Cardiac muscle cell (in vitro differentiated cells and primary cell): ENCODE measurements at regions not wholly inside any gene's neighbourhood (a gene's known extent, or its start where the extent isn't known, plus 50 kb on each side); places are given as distances from the start of the nearest gene placed in this dataset.
"Not testable (repeated sequence)": the region's sequence is repeated elsewhere in the genome, so short reads cannot be mapped to it uniquely, and the experiment has no call there.

Experiments
- DNase-seq, 2 donors: peaks; one replicate each; pipeline versions ENCODE4 v3.0.0 to v3.0.0-alpha.2; 2010 to 2017; ENCODE audit warnings: low read depth in 1 of 2, low spot score in 1 of 2
- H3K27ac ChIP-seq: fragments of 200-600 bp; sonication (generic); 2 replicates; pipeline ENCODE4 v1.5.1; 2016
- H3K27me3 ChIP-seq: fragments of 200-600 bp; sonication (generic); 2 replicates; pipeline ENCODE4 v1.6.0; 2016; ENCODE audit warnings: control low read depth
- H3K36me3 ChIP-seq: fragments of 200-600 bp; sonication (generic); 2 replicates; pipeline ENCODE4 v1.5.1; 2016; ENCODE audit warnings: control low read depth
- H3K4me1 ChIP-seq: fragments of 200-600 bp; sonication (generic); 2 replicates; pipeline ENCODE4 v1.8.1; 2017; ENCODE audit warnings: low read depth, mild to moderate bottlenecking, mixed run types
- H3K4me3 ChIP-seq: fragments of 200-600 bp; sonication (generic); 2 replicates; pipeline ENCODE4 v1.5.1; 2016; ENCODE audit warnings: mild to moderate bottlenecking
- H3K9me3 ChIP-seq: fragments of 200-600 bp; sonication (generic); 2 replicates; pipeline ENCODE4 v1.5.1; 2017; ENCODE audit warnings: low read depth, mild to moderate bottlenecking, control low read depth
- CTCF ChIP-seq: IDR thresholded peaks from 2 replicates; pipeline ENCODE4 v1.5.1; 2012; ENCODE audit warnings: low read depth, mild to moderate bottlenecking, low read length

- no peak for DNase-seq
- H3K4me3 ChIP-seq = no peak overlapping the region
- TF ChIP-seq CTCF = no peak
- H3K27ac ChIP-seq = no peak overlapping the region
- H3K4me1 ChIP-seq = no peaks in the 10 kb centered on the region
- H3K36me3 ChIP-seq = no peaks in the 10 kb centered on the region
- peaks cover 27% of the 10 kb centered on the region for H3K27me3 ChIP-seq
- H3K9me3 ChIP-seq = no peaks in the 10 kb centered on the region
Observed at GRCh38 chr11:134591338-134591737, 179.3 kb upstream of the B3GAT1 start.

GRCh38 chr11:134589129-134589528 is 177.1 kb upstream of the B3GAT1 start:
- Histone ChIP-seq H3K27ac (no peak overlapping the region), H3K9me3 (no peaks in the 10 kb centered on the region), H3K4me1 (no peaks in the 10 kb centered on the region), H3K36me3 (no peaks in the 10 kb centered on the region), H3K4me3 (no peak overlapping the region), H3K27me3 (peaks cover 27% of the 10 kb centered on the region)
- TF ChIP-seq CTCF = no peak
- DNase-seq = no peak

GRCh38 chr11:134588460-134589110 is 176.5 kb upstream of the B3GAT1 start:
- H3K4me1 ChIP-seq, H3K4me3 ChIP-seq, H3K27ac ChIP-seq, H3K9me3 ChIP-seq, H3K36me3 ChIP-seq, DNase-seq: not testable (repeated sequence)
- peaks cover 27% of the 10 kb centered on the region for H3K27me3 ChIP-seq

- Histone ChIP-seq H3K4me1 (no peaks in the 10 kb centered on the region), H3K27me3 (peaks cover 27% of the 10 kb centered on the region), H3K4me3 (no peak overlapping the region), H3K9me3 (no peaks in the 10 kb centered on the region), H3K36me3 (no peaks in the 10 kb centered on the region), H3K27ac (no peak overlapping the region)
- no peak for DNase-seq
- TF ChIP-seq CTCF = no peak
Observed at GRCh38 chr11:134587345-134587744, 175.3 kb upstream of the B3GAT1 start.

- no peak for DNase-seq
- TF ChIP-seq CTCF = no peak
Observed at GRCh38 chr11:134586726-134587125, 174.7 kb upstream of the B3GAT1 start.

GRCh38 chr11:134585666-134586610 is 173.9 kb upstream of the B3GAT1 start:
- no peaks in the 10 kb centered on the region for H3K4me1 ChIP-seq
- no peak overlapping the region for H3K4me3 ChIP-seq
- no peak for TF ChIP-seq CTCF
- H3K36me3 ChIP-seq = no peaks in the 10 kb centered on the region
- no peak overlapping the region for H3K27ac ChIP-seq
- peaks cover 27% of the 10 kb centered on the region for H3K27me3 ChIP-seq
- no peaks in the 10 kb centered on the region for H3K9me3 ChIP-seq
- no peak for DNase-seq

More at GRCh38 chr11:134586726-134587125, 174.7 kb upstream of the B3GAT1 start:
- Histone ChIP-seq H3K4me3 (no peak overlapping the region), H3K27ac (no peak overlapping the region), H3K36me3 (no peaks in the 10 kb centered on the region), H3K9me3 (no peaks in the 10 kb centered on the region), H3K27me3 (peaks cover 27% of the 10 kb centered on the region), H3K4me1 (no peaks in the 10 kb centered on the region)
